HG03565 (cell line): ENCODE measurements at regions not wholly inside any gene's neighbourhood (a gene's known extent, or its start where the extent isn't known, plus 50 kb on each side); places are given as distances from the start of the nearest gene placed in this dataset.
A peak's percentile ranks its signal among the peaks of the same experiment; 100 is the strongest.

Source experiments
- ATAC-seq: cut with Tn5 transposase; IDR thresholded peaks from one replicate; pipeline ENCODE4 v1.9.1; 2021; ENCODE audit warnings: mild to moderate bottlenecking, moderate library complexity; ENCODE audit not compliant: unreplicated experiment

DNA sequence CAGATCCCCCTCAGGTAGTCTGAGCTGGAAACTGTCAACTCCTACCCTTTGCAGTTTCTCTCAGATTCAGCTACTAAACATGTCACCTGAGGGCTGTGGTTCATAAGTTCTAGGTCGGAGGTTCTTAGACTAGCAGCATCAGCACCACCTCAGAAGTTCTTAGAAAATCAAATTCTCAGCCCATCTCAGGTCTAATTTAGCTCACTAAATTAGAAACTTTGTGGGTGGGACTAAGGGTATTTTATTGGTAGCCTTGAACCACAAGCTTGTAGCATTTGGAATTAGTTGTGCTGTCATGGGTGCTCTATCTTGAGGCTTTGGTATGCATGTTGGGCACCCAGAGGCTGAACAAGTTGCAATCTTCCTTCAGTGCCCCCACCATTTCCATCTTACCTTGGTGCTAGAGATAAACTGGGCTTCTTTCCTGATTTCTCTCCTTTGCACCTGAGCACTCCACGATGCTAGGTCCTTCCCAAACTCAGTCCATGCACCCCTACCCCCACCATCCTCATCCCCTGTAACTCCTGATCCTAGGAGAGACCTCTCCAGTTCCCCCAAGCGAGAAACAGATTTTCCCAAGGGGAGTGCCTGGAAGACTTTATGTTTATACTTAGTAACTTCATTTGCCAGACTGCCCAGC lies 54.2 kb downstream of the S1PR1 start:
- ATAC-seq: no peak

DNA sequence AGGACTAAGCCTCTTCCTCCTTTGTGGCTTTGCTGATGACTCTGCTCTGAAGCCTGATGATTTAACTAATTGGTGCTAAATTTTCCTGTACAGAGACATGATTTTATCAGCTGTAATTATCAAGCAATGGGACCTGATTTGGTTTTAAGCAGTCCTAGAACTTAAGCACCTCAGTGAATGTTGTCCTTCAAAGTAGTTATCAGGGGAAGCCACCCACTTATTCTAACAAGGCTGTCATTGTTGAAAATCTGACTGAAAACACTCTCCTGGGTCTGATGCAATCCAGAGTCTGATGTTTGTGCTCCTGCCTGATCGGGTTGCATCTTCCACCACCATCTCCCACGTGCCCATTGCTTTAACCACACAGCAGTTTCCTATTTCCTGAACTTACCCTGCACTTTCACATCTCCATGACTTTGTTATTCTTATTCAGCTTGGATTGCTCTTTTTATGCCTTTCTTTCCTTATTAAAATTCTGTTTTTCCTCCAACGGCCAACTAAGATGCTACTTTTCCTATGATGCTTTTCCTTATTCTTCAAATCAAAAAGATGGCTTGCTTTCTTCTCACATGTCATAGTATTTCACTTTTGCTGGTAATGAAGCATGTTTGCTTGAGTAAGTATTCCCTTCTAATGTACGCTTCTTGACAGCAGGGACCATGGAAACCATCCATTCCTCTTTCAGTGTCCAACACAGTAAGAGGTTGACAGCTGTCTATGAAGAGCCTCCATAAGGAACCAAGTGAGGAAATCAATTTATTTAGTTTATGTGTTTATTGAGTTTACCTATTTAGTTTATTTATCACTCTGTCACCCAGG lies 55.0 kb downstream of the S1PR1 start:
- no peak for ATAC-seq

GRCh38 chr1:101293461-101294051 lies 56.7 kb downstream of the S1PR1 start:
- peak; percentile 56 for ATAC-seq

DNA sequence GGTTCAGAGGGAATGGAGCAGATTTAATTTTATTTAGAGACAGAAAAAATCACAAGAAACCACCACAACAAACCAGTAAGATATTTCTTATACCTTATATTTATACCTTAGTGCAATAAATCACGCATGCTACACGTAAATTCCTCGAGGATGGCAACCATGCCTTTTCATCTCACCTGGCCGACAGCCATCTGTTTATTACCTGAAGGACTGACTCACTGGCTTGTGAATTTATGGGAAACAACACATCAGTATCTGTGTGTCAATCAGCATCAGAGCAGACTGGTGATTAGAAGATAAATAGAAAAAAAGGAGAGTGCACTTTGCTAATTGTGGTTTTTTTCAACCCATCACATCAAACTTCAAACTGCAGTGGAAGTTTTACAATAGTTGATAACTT lies 58.4 kb downstream of the S1PR1 start:
- ATAC-seq: no peak

GRCh38 chr1:101298663-101299062 lies 61.8 kb downstream of the S1PR1 start:
- ATAC-seq: no peak

DNA sequence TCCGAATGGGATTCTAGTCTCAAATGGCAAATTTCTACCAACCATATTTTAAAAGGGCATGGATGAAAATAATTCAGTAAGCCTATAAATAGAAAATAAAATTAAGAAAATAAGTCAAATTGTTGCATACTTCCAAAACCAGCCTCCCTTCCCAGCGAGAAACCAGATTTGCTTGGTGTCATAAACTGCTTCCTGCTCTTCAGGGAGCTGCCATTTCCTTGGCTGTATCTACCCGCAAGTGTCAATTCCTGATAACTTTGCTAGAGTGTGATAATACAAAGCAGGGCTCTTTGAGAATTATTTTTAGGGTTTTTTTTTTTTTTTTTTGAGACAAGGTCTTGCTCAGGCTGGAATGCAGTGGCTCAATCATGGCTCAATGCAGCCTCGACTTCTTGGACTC lies 62.3 kb downstream of the S1PR1 start:
- ATAC-seq: no peak

GRCh38 chr1:101299710-101300109 lies 62.9 kb downstream of the S1PR1 start:
- ATAC-seq: no peak

- no peak for ATAC-seq
These were observed 64.1 kb downstream of the S1PR1 start for GRCh38 chr1:101300916-101301315.

GRCh38 chr1:101301446-101302057 lies 64.7 kb downstream of the S1PR1 start:
- ATAC-seq: no peak

GRCh38 chr1:101302831-101303511 lies 66.2 kb downstream of the S1PR1 start:
- ATAC-seq: no peak

DNA sequence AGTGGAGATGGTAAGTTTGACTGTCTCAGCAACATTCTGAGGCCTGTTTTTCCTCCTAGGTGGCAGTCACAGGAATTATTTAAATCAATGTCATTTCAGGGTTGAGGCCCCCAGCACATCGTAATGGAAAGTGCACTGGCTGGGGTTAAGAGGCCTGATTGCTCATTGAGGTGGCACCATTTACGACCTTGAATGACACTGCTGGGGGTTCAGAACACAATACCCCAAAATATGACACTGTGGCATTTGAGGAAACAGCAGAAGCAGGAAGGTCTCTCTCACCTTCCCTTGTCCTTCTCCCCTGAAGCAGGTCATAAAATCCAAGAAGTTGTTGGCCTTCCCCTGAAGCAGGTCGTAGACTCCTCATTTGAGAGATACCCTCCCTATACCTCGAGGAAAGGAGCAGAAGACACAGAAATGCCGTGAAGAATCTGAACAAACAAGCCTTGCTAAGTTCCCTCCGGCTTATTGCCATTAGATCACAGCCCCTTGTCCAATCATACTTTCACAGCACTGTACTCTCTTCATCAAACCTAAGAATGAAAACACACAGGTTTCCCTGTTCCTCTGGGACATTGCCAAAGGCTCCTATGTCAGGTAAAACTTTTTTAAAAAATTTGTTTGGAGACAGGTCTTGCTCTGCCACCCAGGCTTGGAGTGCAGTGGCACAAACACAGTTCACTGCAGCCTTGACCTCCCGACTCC lies 71.3 kb downstream of the S1PR1 start:
- no peak for ATAC-seq

GRCh38 chr1:101308935-101309333 lies 72.1 kb downstream of the S1PR1 start:
- ATAC-seq: no peak

DNA sequence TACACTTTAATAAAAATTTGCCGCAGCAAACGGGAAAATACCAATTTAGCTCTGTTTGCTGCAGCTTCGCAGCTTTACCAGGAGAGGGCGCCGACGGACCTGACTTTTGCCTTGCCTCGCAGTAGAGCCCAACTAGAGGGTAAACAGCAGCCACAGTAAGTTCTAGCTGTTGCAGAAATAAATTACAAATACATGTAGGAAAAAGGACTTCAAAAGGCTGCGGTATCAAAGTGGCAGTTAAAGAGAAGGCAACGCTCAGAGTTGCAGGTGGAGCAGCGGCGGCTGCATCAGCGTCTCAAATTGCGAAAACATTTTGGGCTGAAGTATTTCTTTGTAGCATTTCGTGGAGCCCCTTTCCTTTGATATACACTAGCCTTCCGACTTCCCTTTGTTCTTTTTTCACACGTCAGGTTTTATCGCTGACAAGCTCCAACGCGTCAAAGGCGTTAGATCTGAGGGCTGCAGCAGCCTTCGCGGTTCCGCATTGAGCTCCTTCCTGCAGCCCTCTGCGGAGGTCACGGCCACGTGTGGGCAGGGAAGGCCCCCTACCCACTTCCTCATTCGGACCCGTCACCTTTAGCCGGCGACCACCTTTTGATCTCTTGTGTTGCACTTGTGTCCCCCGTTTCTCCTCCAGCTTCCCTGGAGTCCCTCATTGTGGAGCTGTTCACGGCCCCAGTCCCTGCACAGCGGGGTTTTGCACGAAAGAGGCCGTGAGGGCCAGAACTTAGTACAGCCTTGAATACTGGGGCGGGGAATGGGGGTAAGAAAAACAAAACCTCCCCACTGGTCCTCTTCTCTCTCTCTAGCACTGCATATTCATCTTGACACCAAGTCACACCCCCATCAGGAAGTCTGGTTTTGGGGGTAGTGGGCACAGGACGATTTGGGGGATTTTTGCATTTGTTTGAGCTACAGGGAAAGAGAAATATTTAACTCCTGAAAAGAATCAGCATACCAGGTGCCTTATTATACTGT lies 72.8 kb downstream of the S1PR1 start:
- peak; percentile 32 for ATAC-seq

GRCh38 chr1:101310506-101310905 lies 73.7 kb downstream of the S1PR1 start:
- ATAC-seq: no peak

- ATAC-seq: no peak
These were observed 74.5 kb downstream of the S1PR1 start for GRCh38 chr1:101311146-101311920.

- ATAC-seq: no peak
These were observed 75.3 kb downstream of the S1PR1 start for GRCh38 chr1:101312147-101312546.

GRCh38 chr1:101313356-101313755 lies 76.5 kb downstream of the S1PR1 start:
- ATAC-seq: no peak

DNA sequence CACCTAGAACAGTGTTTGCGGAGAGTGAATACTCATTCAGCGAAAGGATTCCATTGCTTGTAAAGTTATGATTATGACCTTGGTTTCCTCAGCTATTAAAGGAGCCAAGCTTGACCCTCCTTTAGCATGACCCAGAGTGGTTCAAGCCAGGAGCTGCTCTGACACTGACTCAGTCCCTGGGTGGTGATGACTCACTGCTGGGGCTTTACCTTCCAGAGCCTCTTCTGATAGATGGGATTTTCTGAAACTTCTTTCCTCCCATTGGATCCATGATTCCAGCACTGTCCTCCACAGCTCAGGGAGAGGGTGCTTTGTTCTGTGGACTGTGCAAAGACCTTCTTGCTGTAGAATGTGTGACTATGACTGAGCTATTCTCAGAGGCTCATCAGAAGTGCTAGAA lies 77.4 kb downstream of the S1PR1 start:
- peak; percentile 48 for ATAC-seq

GRCh38 chr1:101316256-101316655 lies 79.4 kb downstream of the S1PR1 start:
- no peak for ATAC-seq
